Loucy (cell line): ENCODE measurements at regions not wholly inside any gene's neighbourhood (a gene's known extent, or its start where the extent isn't known, plus 50 kb on each side); places are given as distances from the start of the nearest gene placed in this dataset.
"Not testable (repeated sequence)": the region's sequence is repeated elsewhere in the genome, so short reads cannot be mapped to it uniquely, and the experiment has no call there.

Experiments used
- EZH2phosphoT487 ChIP-seq: fragments of 200-600 bp; IDR thresholded peaks from 2 replicates; pipeline ENCODE4 v1.6.1; 2018; ENCODE audit warnings: antibody characterized with exemption, mild to moderate bottlenecking, moderate library complexity, borderline replicate concordance
- TF ChIP-seq, protein P1 (sequence below): fragments of 200-600 bp; sonication (generic); conservative IDR thresholded peaks from 2 replicates; pipeline ENCODE4 v1.5.1; 2014; ENCODE audit warnings: mild to moderate bottlenecking, antibody characterized with exemption, low read length

DNA sequence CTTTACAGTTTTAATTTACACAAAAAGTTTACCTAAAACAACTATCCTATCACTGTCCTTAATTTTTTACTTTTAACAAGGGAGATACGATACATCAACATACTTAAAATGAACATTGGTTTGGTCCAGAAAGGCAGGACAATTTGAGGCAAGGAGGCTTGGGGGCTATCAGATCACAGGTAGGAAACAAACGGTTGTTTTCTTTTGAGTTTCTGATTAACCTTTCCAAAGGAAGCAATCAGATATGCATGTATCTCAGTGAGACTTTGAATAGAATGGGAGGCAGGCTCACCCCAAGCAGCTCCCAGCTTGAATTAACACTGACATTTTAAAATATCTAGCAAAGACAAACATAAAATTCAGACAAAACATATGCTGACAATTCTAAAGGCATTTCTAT is 326.6 kb downstream of the NEK10 start:
- TF ChIP-seq EZH2phosphoT487 = not testable (repeated sequence)
- TF ChIP-seq, protein P1, sequence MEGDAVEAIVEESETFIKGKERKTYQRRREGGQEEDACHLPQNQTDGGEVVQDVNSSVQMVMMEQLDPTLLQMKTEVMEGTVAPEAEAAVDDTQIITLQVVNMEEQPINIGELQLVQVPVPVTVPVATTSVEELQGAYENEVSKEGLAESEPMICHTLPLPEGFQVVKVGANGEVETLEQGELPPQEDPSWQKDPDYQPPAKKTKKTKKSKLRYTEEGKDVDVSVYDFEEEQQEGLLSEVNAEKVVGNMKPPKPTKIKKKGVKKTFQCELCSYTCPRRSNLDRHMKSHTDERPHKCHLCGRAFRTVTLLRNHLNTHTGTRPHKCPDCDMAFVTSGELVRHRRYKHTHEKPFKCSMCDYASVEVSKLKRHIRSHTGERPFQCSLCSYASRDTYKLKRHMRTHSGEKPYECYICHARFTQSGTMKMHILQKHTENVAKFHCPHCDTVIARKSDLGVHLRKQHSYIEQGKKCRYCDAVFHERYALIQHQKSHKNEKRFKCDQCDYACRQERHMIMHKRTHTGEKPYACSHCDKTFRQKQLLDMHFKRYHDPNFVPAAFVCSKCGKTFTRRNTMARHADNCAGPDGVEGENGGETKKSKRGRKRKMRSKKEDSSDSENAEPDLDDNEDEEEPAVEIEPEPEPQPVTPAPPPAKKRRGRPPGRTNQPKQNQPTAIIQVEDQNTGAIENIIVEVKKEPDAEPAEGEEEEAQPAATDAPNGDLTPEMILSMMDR = not testable (repeated sequence)
